ENCODE measurements at regions not wholly inside any gene's neighbourhood (a gene's known extent, or its start where the extent isn't known, plus 50 kb on each side); places are given as distances from the start of the nearest gene placed in this dataset.
"Not testable (repeated sequence)": the region's sequence is repeated elsewhere in the genome, so short reads cannot be mapped to it uniquely, and the experiment has no call there.

DNA sequence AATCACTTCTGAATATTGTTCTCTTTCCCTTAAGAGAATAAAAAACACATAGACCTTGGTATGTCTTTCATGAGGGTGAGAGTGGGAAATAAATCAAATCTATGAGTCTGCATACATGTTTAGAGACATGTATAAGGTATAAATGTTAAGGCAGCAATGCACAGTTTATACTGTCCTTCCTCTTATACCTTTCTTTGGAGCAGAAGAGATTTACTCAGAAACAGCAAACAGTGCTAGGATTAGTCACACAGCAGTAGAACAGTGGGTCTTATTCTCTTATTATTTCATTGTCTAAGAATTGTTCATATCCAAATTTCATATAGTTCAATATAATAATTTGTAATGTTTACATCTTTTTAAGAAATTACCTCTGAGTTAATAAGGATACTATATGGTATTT, 126.7 kb upstream of the TMEM196 start:
- intact Hi-C loops (cut with micrococcal nuclease; ENCODE audit: unreplicated experiment) = no loop called here
- Mint-ChIP-seq H3K27ac (ENCODE audit: unreplicated experiment) (no peak overlapping the region), H3K4me1 (ENCODE audit: low read depth, unreplicated experiment) (no peaks in the 10 kb centered on the region), H3K4me3 (ENCODE audit: unreplicated experiment) (no peak overlapping the region), H3K36me3 (ENCODE audit: insufficient read depth, unreplicated experiment) (no peaks in the 10 kb centered on the region), H3K9me3 (ENCODE audit: unreplicated experiment) (peaks cover 30% of the 10 kb centered on the region), H3K27me3 (ENCODE audit: insufficient read depth, unreplicated experiment) (no peaks in the 10 kb centered on the region)
- Histone ChIP-seq H3K27me3 (replicated peaks; ENCODE audit: control insufficient read depth, insufficient read depth, low read length) (no peaks in the 10 kb centered on the region), H3K4me3 (ENCODE audit: low read depth, low read length) (no peak overlapping the region), H3K36me3 (ENCODE audit: control insufficient read depth, insufficient read depth, low read length) (no peaks in the 10 kb centered on the region), H3K4me1 (no peaks in the 10 kb centered on the region; the same call in 1 of the 2 replicates), H3K9me3 (peaks cover 4% of the 10 kb centered on the region; the same call in 1 of the 2 replicates)
- TF ChIP-seq, protein P1, sequence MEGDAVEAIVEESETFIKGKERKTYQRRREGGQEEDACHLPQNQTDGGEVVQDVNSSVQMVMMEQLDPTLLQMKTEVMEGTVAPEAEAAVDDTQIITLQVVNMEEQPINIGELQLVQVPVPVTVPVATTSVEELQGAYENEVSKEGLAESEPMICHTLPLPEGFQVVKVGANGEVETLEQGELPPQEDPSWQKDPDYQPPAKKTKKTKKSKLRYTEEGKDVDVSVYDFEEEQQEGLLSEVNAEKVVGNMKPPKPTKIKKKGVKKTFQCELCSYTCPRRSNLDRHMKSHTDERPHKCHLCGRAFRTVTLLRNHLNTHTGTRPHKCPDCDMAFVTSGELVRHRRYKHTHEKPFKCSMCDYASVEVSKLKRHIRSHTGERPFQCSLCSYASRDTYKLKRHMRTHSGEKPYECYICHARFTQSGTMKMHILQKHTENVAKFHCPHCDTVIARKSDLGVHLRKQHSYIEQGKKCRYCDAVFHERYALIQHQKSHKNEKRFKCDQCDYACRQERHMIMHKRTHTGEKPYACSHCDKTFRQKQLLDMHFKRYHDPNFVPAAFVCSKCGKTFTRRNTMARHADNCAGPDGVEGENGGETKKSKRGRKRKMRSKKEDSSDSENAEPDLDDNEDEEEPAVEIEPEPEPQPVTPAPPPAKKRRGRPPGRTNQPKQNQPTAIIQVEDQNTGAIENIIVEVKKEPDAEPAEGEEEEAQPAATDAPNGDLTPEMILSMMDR (IDR thresholded peaks at IDR 0.05; ENCODE audit: insufficient read depth in 1 of 2, low read depth in 1 of 2, low read length in 1 of 2, severe bottlenecking in 1 of 2, unreplicated experiment in 1 of 2) = no peak
- CTCF ChIA-PET = no interaction called here
- POLR2A ChIA-PET = no interaction called here
- no peak for DNase-seq
- BruUV-seq (replicated peaks) = no TSS peak

DNA sequence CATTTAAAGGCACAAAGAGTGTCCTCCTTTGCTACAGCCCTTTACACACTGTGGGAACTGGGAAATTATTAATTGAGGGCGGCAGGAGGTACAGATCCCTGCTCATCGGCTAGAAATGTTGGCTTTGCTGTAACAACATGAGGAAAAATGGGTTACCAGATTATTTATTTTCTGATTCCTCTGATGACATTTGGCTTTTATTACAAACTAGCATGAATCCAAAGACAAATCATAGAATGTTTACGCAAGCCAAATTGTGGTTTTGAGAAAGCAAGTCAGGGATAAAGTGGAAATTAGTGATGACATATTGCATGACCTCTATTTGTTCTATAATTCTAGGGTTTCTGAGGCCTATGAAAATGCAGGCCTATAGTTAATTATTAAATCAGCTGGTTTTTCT, 126.1 kb upstream of the TMEM196 start:
- H3K9me3 Mint-ChIP-seq (ENCODE audit: unreplicated experiment) = peaks cover 28% of the 10 kb centered on the region
- no TSS peak for BruUV-seq (replicated peaks)
- TF ChIP-seq, protein P1 (IDR thresholded peaks at IDR 0.05; ENCODE audit: insufficient read depth in 1 of 2, low read depth in 1 of 2, low read length in 1 of 2, severe bottlenecking in 1 of 2, unreplicated experiment in 1 of 2) = no peak

DNA sequence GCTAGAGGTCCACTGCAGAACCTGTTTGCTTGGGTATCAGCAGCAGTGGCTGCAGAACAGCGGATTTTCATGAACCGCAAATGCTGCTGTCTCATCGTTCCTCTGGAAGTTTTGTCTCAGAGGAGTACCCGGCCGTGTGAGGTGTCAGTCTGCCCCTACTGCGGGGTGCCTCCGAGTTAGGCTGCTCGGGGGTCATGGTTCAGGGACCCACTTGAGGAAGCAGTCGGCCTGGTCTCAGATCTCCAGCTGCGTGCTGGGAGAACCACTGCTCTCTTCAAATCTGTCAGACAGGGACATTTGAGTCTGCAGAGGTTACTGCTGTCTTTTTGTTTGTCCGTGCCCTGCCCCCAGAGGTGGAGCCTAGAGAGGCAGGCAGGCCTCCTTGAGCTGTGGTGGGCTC, 109.5 kb upstream of the TMEM196 start:
- H3K4me3 ChIP-seq (ENCODE audit: low read depth, low read length); CTCF ChIA-PET; H3K9me3 ChIP-seq; H3K27me3 Mint-ChIP-seq (ENCODE audit: insufficient read depth, unreplicated experiment); H3K27me3 ChIP-seq (replicated peaks; ENCODE audit: control insufficient read depth, insufficient read depth, low read length); H3K36me3 ChIP-seq (ENCODE audit: control insufficient read depth, insufficient read depth, low read length); H3K27ac Mint-ChIP-seq (ENCODE audit: unreplicated experiment); H3K4me3 Mint-ChIP-seq (ENCODE audit: unreplicated experiment); intact Hi-C loops (cut with micrococcal nuclease; ENCODE audit: unreplicated experiment); H3K4me1 ChIP-seq; H3K4me1 Mint-ChIP-seq (ENCODE audit: low read depth, unreplicated experiment); DNase-seq; POLR2A ChIA-PET; H3K36me3 Mint-ChIP-seq (ENCODE audit: insufficient read depth, unreplicated experiment); BruUV-seq (replicated peaks): not testable (repeated sequence)
- H3K9me3 Mint-ChIP-seq (ENCODE audit: unreplicated experiment) = peaks cover 39% of the 10 kb centered on the region

More for the DNA sequence above, 126.1 kb upstream of the TMEM196 start:
- ChIA-PET CTCF (no interaction called here), POLR2A (no interaction called here)
- H3K4me1 ChIP-seq = no peaks in the 10 kb centered on the region; the same call in 1 of the 2 replicates
- DNase-seq = no peak
- Mint-ChIP-seq H3K27ac (ENCODE audit: unreplicated experiment) (no peak overlapping the region), H3K4me1 (ENCODE audit: low read depth, unreplicated experiment) (no peaks in the 10 kb centered on the region), H3K36me3 (ENCODE audit: insufficient read depth, unreplicated experiment) (no peaks in the 10 kb centered on the region), H3K4me3 (ENCODE audit: unreplicated experiment) (no peak overlapping the region), H3K27me3 (ENCODE audit: insufficient read depth, unreplicated experiment) (no peaks in the 10 kb centered on the region)
- H3K27me3 ChIP-seq (replicated peaks; ENCODE audit: control insufficient read depth, insufficient read depth, low read length) = no peaks in the 10 kb centered on the region
- intact Hi-C loops (cut with micrococcal nuclease; ENCODE audit: unreplicated experiment) = loop anchor here (1.0 kb wide), 1 partner anchor 71 kb away; no protein-coding TSS in a partner anchor
- no peaks in the 10 kb centered on the region for H3K36me3 ChIP-seq (ENCODE audit: control insufficient read depth, insufficient read depth, low read length)
- H3K9me3 ChIP-seq = peaks cover 4% of the 10 kb centered on the region; the same call in 1 of the 2 replicates
- no peak overlapping the region for H3K4me3 ChIP-seq (ENCODE audit: low read depth, low read length)

DNA sequence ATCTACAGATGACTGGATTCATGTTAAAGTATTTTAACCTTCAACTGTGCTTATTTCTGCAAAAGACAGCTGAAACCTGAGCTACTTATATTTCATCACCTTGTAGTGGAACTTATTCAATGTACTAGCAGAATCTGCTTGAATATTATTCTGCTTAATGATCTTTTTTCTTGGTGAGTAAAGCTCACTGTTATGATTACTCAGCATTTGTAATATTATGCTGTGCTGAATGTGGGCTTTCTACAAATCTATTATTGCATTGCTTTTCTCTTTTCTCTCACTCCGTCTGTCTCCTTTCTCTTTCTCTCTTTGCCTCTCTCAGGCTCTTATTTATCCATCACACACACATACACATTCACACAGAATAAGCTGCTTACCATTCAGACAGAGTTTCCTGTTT, 98.7 kb upstream of the TMEM196 start:
- Histone ChIP-seq H3K4me1 (peaks cover 16% of the 10 kb centered on the region), H3K4me3 (ENCODE audit: low read depth, low read length) (no peak overlapping the region), H3K36me3 (ENCODE audit: control insufficient read depth, insufficient read depth, low read length) (no peaks in the 10 kb centered on the region), H3K27me3 (replicated peaks; ENCODE audit: control insufficient read depth, insufficient read depth, low read length) (no peaks in the 10 kb centered on the region), H3K9me3 (peaks cover 3% of the 10 kb centered on the region; the same call in 1 of the 2 replicates)
- POLR2A ChIA-PET = no interaction called here
- H3K27ac Mint-ChIP-seq (ENCODE audit: unreplicated experiment) = no peak overlapping the region
- no peaks in the 10 kb centered on the region for H3K36me3 Mint-ChIP-seq (ENCODE audit: insufficient read depth, unreplicated experiment)
- DNase-seq = no peak
- H3K4me1 Mint-ChIP-seq (ENCODE audit: low read depth, unreplicated experiment) = peaks cover 7% of the 10 kb centered on the region
- CTCF ChIA-PET = no interaction called here
- no peak overlapping the region for H3K4me3 Mint-ChIP-seq (ENCODE audit: unreplicated experiment)
- intact Hi-C loops (cut with micrococcal nuclease; ENCODE audit: unreplicated experiment) = no loop called here
- TF ChIP-seq, protein P1 (IDR thresholded peaks at IDR 0.05; ENCODE audit: insufficient read depth in 1 of 2, low read depth in 1 of 2, low read length in 1 of 2, severe bottlenecking in 1 of 2, unreplicated experiment in 1 of 2) = no peak
- no peaks in the 10 kb centered on the region for H3K27me3 Mint-ChIP-seq (ENCODE audit: insufficient read depth, unreplicated experiment)
- peaks cover 30% of the 10 kb centered on the region for H3K9me3 Mint-ChIP-seq (ENCODE audit: unreplicated experiment)
- no TSS peak for BruUV-seq (replicated peaks)
